Fibroblast of the aortic adventitia (primary cell): ENCODE measurements at regions not wholly inside any gene's neighbourhood (a gene's known extent, or its start where the extent isn't known, plus 50 kb on each side); places are given as distances from the start of the nearest gene placed in this dataset.

Experiments
- DNase-seq: peaks from one replicate; pipeline ENCODE4 v3.0.0-alpha.2; 2010; ENCODE audit warnings: low read depth
- H3K4me3 ChIP-seq: 2 replicates; pipeline ENCODE4 v1.5.1; 2011; ENCODE audit warnings: low read depth, mild to moderate bottlenecking, control low read depth, low read length, moderate library complexity
- CTCF ChIP-seq: IDR thresholded peaks from 2 replicates; pipeline ENCODE4 v1.5.1; 2011; ENCODE audit warnings: mild to moderate bottlenecking, low read length, control low read depth, inconsistent platforms; ENCODE audit not compliant: insufficient read depth

- TF ChIP-seq CTCF = no peak
- H3K4me3 ChIP-seq = no peak overlapping the region
- no peak for DNase-seq
These were observed 481.2 kb upstream of the KLF4 start for GRCh38 chr9:107970726-107971125.

GRCh38 chr9:107969727-107970126, 480.2 kb upstream of the KLF4 start:
- no peak for TF ChIP-seq CTCF
- no peak overlapping the region for H3K4me3 ChIP-seq
- DNase-seq = no peak

- H3K4me3 ChIP-seq = no peak overlapping the region
- DNase-seq = no peak
- TF ChIP-seq CTCF = no peak
These were observed 479.6 kb upstream of the KLF4 start for GRCh38 chr9:107969141-107969540.

GRCh38 chr9:107963246-107963645, 473.7 kb upstream of the KLF4 start:
- DNase-seq = no peak
- H3K4me3 ChIP-seq = no peak overlapping the region
- TF ChIP-seq CTCF = no peak

DNA sequence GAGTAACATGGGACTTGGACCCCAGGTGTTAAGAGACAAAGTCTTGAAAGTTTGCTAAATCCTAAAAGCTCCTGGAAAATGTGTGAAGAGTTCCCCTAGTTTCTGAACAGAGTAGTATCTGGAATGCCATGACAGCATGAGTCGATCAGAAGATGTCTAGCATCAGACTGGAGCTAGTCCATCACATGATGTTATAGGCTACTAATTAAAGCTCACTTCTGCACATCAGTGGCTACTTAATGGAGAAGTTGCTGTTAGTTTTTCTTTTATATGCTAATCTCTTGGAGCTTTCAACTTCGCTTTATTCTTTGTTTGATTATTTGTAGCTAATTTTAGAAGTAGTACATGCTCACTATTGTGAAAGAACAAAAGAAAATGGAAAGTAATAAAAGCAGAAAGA, 471.3 kb upstream of the KLF4 start:
- no peak for TF ChIP-seq CTCF
- DNase-seq = no peak

DNA sequence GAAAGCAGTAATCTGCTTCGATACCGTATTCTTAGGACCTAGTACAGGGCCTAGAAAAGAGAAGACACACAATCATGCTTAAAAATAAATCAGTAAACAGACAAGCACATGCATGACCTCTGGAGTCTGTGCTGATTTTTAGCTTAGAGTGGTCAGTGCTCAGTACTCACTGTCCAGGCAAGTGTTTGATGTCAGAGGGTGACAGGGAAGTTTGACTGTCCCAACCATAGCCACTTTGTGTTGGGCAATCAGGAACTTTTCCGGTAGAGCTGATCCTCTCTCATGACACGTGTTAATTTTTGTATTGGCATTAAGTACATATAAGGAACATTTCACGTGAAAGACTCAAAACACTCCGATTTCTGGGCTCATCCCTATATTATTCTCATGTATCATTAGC, 464.7 kb upstream of the KLF4 start:
- no peak for DNase-seq
- no peak overlapping the region for H3K4me3 ChIP-seq
- TF ChIP-seq CTCF = no peak

More for the DNA sequence above, 471.3 kb upstream of the KLF4 start:
- no peak overlapping the region for H3K4me3 ChIP-seq

DNA sequence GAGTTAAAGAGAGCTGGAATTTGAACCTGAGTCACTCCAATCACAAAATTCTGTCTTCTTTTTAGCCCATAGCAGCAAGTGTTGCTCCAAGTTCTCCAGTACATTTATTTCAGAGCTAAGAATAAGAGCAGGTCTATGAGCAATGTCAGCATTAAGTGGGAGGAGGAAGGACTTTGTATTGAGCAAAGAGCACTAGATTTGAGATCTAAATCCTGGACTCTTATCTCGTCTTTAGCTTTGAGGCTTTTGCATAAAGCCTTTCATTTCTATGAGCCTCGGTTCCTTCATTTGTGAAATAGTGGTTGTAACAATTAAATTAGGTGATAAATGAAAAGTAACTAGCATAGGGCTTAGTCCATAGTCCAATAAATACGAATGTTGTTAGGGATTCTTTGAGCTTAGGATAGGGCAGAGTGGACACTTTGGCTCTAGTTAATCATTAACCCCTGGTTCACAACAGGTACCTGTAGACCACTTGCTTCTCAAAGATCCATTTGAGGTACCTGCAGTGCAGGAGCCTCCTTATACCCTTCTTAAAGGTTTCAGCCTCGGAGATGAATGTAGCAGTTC, 464.1 kb upstream of the KLF4 start:
- no peak for TF ChIP-seq CTCF
- no peak for DNase-seq
- no peak overlapping the region for H3K4me3 ChIP-seq
